Epithelial cell of proximal tubule (primary cell): ENCODE measurements at regions not wholly inside any gene's neighbourhood (a gene's known extent, or its start where the extent isn't known, plus 50 kb on each side); places are given as distances from the start of the nearest gene placed in this dataset.

ENCODE experiments used
- DNase-seq: peaks from one replicate; pipeline ENCODE4 v3.0.0-alpha.2; 2011; ENCODE audit warnings: low read depth
- H3K4me3 ChIP-seq: 2 replicates; pipeline ENCODE4 v1.5.1; 2011; ENCODE audit warnings: low read depth, mild to moderate bottlenecking, low read length
- TF ChIP-seq, protein P1 (sequence below): conservative IDR thresholded peaks from 2 replicates; pipeline ENCODE4 v1.5.1; 2012; ENCODE audit warnings: low read depth, mild to moderate bottlenecking, low read length

GRCh38 chr10:106338486-106338885 lies 826.0 kb downstream of the SORCS1 start:
- DNase-seq = no peak
- TF ChIP-seq, protein P1, sequence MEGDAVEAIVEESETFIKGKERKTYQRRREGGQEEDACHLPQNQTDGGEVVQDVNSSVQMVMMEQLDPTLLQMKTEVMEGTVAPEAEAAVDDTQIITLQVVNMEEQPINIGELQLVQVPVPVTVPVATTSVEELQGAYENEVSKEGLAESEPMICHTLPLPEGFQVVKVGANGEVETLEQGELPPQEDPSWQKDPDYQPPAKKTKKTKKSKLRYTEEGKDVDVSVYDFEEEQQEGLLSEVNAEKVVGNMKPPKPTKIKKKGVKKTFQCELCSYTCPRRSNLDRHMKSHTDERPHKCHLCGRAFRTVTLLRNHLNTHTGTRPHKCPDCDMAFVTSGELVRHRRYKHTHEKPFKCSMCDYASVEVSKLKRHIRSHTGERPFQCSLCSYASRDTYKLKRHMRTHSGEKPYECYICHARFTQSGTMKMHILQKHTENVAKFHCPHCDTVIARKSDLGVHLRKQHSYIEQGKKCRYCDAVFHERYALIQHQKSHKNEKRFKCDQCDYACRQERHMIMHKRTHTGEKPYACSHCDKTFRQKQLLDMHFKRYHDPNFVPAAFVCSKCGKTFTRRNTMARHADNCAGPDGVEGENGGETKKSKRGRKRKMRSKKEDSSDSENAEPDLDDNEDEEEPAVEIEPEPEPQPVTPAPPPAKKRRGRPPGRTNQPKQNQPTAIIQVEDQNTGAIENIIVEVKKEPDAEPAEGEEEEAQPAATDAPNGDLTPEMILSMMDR = no peak
- no peak overlapping the region for H3K4me3 ChIP-seq

GRCh38 chr10:106336874-106337273 lies 827.6 kb downstream of the SORCS1 start:
- no peak for DNase-seq
- TF ChIP-seq, protein P1 = no peak
- H3K4me3 ChIP-seq = no peak overlapping the region

GRCh38 chr10:106327747-106328146 lies 836.8 kb downstream of the SORCS1 start:
- TF ChIP-seq, protein P1 = no peak
- no peak for DNase-seq
- H3K4me3 ChIP-seq = no peak overlapping the region

DNA sequence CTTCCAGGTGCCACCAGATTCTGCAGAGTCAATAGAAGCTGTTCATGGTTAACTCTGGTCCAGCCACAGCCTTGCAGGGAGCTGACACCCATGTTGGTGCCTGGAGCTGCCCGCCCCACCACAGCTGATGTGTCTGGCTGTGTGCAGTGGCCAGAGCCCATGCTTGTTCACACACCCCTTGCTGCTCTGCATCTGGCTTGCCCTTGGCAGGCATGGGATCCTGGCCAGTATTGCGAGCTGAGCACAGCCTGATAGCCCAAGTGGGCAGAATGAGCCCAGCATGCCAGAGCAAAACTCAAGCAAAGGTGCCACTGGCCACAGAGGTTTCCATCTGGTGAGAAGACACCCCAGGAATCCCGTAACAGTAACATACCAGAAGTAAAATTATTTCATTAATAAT lies 843.6 kb downstream of the SORCS1 start:
- no peak for DNase-seq
- TF ChIP-seq, protein P1 = no peak

DNA sequence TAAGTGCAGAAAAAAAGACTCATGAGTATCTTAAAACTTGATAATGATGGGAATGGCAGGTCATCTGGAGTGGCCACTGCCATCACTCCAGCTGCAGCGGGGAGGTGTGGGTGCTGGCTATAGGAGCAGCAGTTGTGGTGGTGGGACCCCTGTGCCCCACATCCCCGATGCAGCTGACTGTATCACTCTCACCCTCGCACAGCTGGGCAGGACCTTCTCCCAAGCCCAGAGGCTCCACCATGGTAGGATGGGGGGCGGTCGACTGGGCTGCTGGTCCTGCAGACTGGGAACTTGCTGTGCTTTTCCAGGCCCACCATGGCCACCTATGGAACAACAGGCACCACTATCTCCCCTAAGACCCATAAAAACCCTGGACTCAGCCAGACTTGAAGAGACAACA lies 844.4 kb downstream of the SORCS1 start:
- TF ChIP-seq, protein P1 = no peak
- DNase-seq = no peak
- H3K4me3 ChIP-seq = no peak overlapping the region

More for the DNA sequence above, 843.6 kb downstream of the SORCS1 start:
- H3K4me3 ChIP-seq = no peak overlapping the region

DNA sequence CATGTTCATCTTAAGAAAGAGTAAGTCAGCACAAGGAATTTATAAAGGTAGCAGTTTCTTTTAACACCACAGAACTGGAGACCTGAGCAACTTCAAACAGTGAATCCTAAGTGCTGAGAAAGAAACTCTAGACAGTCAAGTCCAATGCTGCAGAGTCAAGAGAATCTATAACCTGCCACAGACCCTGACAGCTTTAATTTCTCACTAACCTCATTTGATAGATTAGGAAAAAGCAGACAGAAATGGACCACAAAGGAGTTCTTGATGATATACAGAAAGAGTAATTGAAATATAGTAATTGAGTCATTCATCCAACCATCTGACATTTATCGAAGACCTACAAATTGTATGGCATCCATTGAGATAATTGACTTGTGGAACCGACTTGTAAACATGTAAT lies 847.0 kb downstream of the SORCS1 start:
- TF ChIP-seq, protein P1 = no peak
- no peak for DNase-seq

DNA sequence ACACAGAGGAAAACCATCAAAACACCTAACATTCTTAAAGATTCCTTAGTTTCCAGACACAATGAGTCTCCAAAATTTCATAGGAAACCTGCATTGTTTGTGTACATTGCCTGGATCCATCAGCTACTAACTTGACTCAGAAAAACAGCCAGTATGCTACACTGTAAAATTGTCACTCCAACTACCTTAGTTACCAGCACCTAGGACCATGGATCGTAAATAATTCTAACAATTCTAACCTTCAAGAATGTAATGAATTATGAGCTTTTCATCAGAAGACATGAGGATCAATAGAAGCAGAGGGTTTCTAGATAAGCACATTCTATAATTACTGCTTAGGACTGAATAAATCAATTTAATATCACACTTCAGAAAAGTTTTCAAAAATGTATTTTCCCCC lies 851.5 kb downstream of the SORCS1 start:
- H3K4me3 ChIP-seq = no peak overlapping the region
- TF ChIP-seq, protein P1 = no peak
- DNase-seq = no peak

More for the DNA sequence above, 847.0 kb downstream of the SORCS1 start:
- no peak overlapping the region for H3K4me3 ChIP-seq
